K562 (cell line): ENCODE measurements at regions not wholly inside any gene's neighbourhood (a gene's known extent, or its start where the extent isn't known, plus 50 kb on each side); places are given as distances from the start of the nearest gene placed in this dataset.

Source experiments
- CHD1 ChIP-seq: fragments of 200-600 bp; sonication (generic); IDR thresholded peaks from one replicate; pipeline ENCODE4 v1.6.1; 2012; ENCODE audit warnings: mild to moderate bottlenecking, moderate library complexity, low read length, inconsistent platforms
- CTCF ChIP-seq, 3 experiments: IDR thresholded peaks in 2 of 3; conservative IDR thresholded peaks in 1 of 3; 2 replicates each; pipeline ENCODE4 v1.5.1; 2011 to 2012; ENCODE audit warnings: low read length in 3 of 3, mild to moderate bottlenecking in 3 of 3, control low read depth in 2 of 3, improper control_type of control experiment in 1 of 3, inconsistent platforms in 1 of 3, low read depth in 1 of 3, mixed read lengths in 1 of 3, moderate library complexity in 1 of 3; ENCODE audit not compliant: insufficient read depth in 2 of 3
- MYNN ChIP-seq, 2 experiments: sonication (generic); formaldehyde crosslinking in 1 of 2; IDR thresholded peaks; 2 replicates each; pipeline versions ENCODE4 v1.5.0 to v1.6.1; 2016 to 2020; ENCODE audit warnings: antibody characterized with exemption in 1 of 2, missing genetic modification reagents in 1 of 2
- USF2 ChIP-seq: sonication (generic); formaldehyde crosslinking; IDR thresholded peaks from 2 replicates; pipeline ENCODE4 v1.5.0; 2020; ENCODE audit warnings: missing genetic modification reagents
- ZBTB7A ChIP-seq: IDR thresholded peaks from 2 replicates; pipeline ENCODE4 v1.6.1; 2011; ENCODE audit warnings: low read depth, mild to moderate bottlenecking, low read length, moderate library complexity, borderline replicate concordance; ENCODE audit not compliant: control insufficient read depth

GRCh38 chr2:187988348-187988747 is 303.3 kb upstream of the GULP1 start:
- TF ChIP-seq ZBTB7A: no peak
- no peak for TF ChIP-seq CHD1
- TF ChIP-seq MYNN (IDR thresholded peaks at IDR 0.05): no peak
- no peak for TF ChIP-seq MYNN (CRISPR knock-in tag; IDR thresholded peaks at IDR 0.05)
- no peak for TF ChIP-seq USF2 (CRISPR knock-in tag)
- TF ChIP-seq CTCF (IDR thresholded peaks at IDR 0.05 in 2 of 3, conservative IDR thresholded peaks at IDR 0.05 in 1 of 3; ENCODE audit: insufficient read depth in 2 of 3, low read depth in 1 of 3, low read length in 3 of 3): no peak
